SK-N-SH treated with all-trans-retinoic acid at 6 μM for 48 hours (cell line): ENCODE measurements at regions not wholly inside any gene's neighbourhood (a gene's known extent, or its start where the extent isn't known, plus 50 kb on each side); places are given as distances from the start of the nearest gene placed in this dataset.

ENCODE experiments used
- ATAC-seq: fragments of 200-7000 bp; cut with Tn5 transposase; 3 replicates; pipeline ENCODE4 v1.9.1; 2020; ENCODE audit warnings: mild to moderate bottlenecking, moderate library complexity
- BACH2 ChIP-seq: fragments of 250-450 bp; sonication (Bioruptor Pico); IDR thresholded peaks from 2 replicates; pipeline ENCODE4 v1.9.0; 2021; ENCODE audit warnings: mild to moderate bottlenecking, borderline replicate concordance
- CSDC2 ChIP-seq: fragments of 250-450 bp; sonication (Bioruptor Pico); IDR thresholded peaks from 2 replicates; pipeline ENCODE4 v1.5.0; 2020; ENCODE audit warnings: mild to moderate bottlenecking, moderate library complexity
- ESRRG ChIP-seq: fragments of 250-450 bp; sonication (Bioruptor Pico); IDR thresholded peaks from 2 replicates; pipeline ENCODE4 v1.6.1; 2021; ENCODE audit warnings: mild to moderate bottlenecking
- GLIS3 ChIP-seq: fragments of 250-450 bp; sonication (Bioruptor Pico); IDR thresholded peaks from 2 replicates; pipeline ENCODE4 v1.5.0; 2020; ENCODE audit warnings: mild to moderate bottlenecking, moderate library complexity
- ISL1 ChIP-seq: fragments of 250-450 bp; sonication (Bioruptor Pico); IDR thresholded peaks from 2 replicates; pipeline ENCODE4 v2.1.2; 2022; ENCODE audit warnings: mild to moderate bottlenecking, moderate library complexity
- POU6F1 ChIP-seq: fragments of 250-450 bp; sonication (Bioruptor Pico); IDR thresholded peaks from 2 replicates; pipeline ENCODE4 v1.8.0; 2021; ENCODE audit warnings: low read depth, mild to moderate bottlenecking, moderate library complexity, borderline replicate concordance
- PPARA ChIP-seq: fragments of 250-450 bp; sonication (Bioruptor Pico); IDR thresholded peaks from 2 replicates; pipeline ENCODE4 v1.5.0; 2020; ENCODE audit warnings: mild to moderate bottlenecking, borderline replicate concordance
- RARB ChIP-seq: fragments of 250-450 bp; sonication (Bioruptor Pico); IDR thresholded peaks from 2 replicates; pipeline ENCODE4 v1.8.0; 2021; ENCODE audit warnings: mild to moderate bottlenecking, moderate library complexity
- SNAI2 ChIP-seq: fragments of 250-450 bp; sonication (Bioruptor Pico); IDR thresholded peaks from 2 replicates; pipeline ENCODE4 v1.5.0; 2020; ENCODE audit warnings: mild to moderate bottlenecking, moderate library complexity
- TCF4 ChIP-seq: fragments of 250-450 bp; sonication (Bioruptor Pico); IDR thresholded peaks from 2 replicates; pipeline ENCODE4 v1.8.0; 2021; ENCODE audit warnings: mild to moderate bottlenecking, moderate library complexity, borderline replicate concordance
- TOX ChIP-seq: fragments of 250-450 bp; sonication (Bioruptor Pico); IDR thresholded peaks from 2 replicates; pipeline ENCODE4 v1.8.0; 2021; ENCODE audit warnings: mild to moderate bottlenecking, moderate library complexity, borderline replicate concordance
- ZFP3 ChIP-seq: fragments of 250-450 bp; sonication (Bioruptor Pico); IDR thresholded peaks from 2 replicates; pipeline ENCODE4 v1.5.0; 2020; ENCODE audit warnings: mild to moderate bottlenecking, moderate library complexity
- ZNF565 ChIP-seq: fragments of 450-650 bp; formaldehyde crosslinking; conservative IDR thresholded peaks from 2 replicates; pipeline ENCODE4 v1.5.0; 2020; ENCODE audit warnings: low read depth, mild to moderate bottlenecking, moderate library complexity
- ZNF70 ChIP-seq: fragments of 450-650 bp; formaldehyde crosslinking; IDR thresholded peaks from 2 replicates; pipeline ENCODE4 v1.5.0; 2020; ENCODE audit warnings: mild to moderate bottlenecking, moderate library complexity
- ZNF8 ChIP-seq: fragments of 450-650 bp; formaldehyde crosslinking; IDR thresholded peaks from 2 replicates; pipeline ENCODE4 v1.5.0; 2020; ENCODE audit warnings: mild to moderate bottlenecking, moderate library complexity
- TF ChIP-seq, protein P1 (sequence below): fragments of 250-450 bp; sonication (Bioruptor Pico); IDR thresholded peaks from 2 replicates; pipeline ENCODE4 v1.5.0; 2020; ENCODE audit warnings: mild to moderate bottlenecking, moderate library complexity
- TF ChIP-seq, protein P2 (sequence below): fragments of 250-450 bp; sonication (Bioruptor Pico); IDR thresholded peaks from 2 replicates; pipeline ENCODE4 v1.5.1; 2020; ENCODE audit warnings: low read depth, mild to moderate bottlenecking, moderate library complexity
- TF ChIP-seq, protein P3 (sequence below): fragments of 250-450 bp; sonication (Bioruptor Pico); IDR thresholded peaks from 2 replicates; pipeline ENCODE4 v1.5.1; 2021; ENCODE audit warnings: mild to moderate bottlenecking, moderate library complexity

GRCh38 chr14:71262441-71262840, 355.2 kb downstream of the PCNX1 start (continued):
- TF ChIP-seq POU6F1 (CRISPR knock-in tag): no peak

GRCh38 chr14:71264260-71264659, 357.0 kb downstream of the PCNX1 start:
- ATAC-seq: no peak
- TF ChIP-seq, protein P1, sequence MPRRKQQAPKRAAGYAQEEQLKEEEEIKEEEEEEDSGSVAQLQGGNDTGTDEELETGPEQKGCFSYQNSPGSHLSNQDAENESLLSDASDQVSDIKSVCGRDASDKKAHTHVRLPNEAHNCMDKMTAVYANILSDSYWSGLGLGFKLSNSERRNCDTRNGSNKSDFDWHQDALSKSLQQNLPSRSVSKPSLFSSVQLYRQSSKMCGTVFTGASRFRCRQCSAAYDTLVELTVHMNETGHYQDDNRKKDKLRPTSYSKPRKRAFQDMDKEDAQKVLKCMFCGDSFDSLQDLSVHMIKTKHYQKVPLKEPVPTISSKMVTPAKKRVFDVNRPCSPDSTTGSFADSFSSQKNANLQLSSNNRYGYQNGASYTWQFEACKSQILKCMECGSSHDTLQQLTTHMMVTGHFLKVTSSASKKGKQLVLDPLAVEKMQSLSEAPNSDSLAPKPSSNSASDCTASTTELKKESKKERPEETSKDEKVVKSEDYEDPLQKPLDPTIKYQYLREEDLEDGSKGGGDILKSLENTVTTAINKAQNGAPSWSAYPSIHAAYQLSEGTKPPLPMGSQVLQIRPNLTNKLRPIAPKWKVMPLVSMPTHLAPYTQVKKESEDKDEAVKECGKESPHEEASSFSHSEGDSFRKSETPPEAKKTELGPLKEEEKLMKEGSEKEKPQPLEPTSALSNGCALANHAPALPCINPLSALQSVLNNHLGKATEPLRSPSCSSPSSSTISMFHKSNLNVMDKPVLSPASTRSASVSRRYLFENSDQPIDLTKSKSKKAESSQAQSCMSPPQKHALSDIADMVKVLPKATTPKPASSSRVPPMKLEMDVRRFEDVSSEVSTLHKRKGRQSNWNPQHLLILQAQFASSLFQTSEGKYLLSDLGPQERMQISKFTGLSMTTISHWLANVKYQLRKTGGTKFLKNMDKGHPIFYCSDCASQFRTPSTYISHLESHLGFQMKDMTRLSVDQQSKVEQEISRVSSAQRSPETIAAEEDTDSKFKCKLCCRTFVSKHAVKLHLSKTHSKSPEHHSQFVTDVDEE (CRISPR knock-in tag): no peak
- TF ChIP-seq CSDC2 (CRISPR knock-in tag): no peak
- no peak for TF ChIP-seq RARB

DNA sequence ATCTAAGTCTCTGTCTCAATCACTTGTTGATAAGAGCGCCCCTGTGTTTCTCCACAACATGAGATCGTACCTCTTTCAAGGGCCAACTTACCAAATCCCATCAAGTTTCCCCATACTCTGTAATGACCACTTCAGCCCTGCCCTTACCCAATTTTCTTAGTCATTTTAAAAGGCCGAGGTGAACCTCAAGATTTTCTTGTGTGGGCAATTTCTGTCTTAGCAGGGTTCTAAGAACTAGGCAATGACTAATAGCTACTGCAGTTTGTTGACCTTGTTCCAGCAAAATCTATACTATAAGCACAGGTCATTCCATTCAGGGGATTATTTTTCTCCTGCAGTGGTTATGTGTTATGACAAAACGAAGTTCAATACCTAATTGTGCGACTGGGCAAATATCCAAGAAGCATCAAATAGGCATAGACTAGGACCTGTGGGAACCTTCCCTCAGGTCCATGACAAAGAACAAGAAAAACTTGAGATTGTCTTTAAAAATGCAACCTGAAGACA, 359.8 kb downstream of the PCNX1 start:
- no peak for ATAC-seq
- no peak for TF ChIP-seq GLIS3 (CRISPR knock-in tag)
- TF ChIP-seq ZNF565: no peak
- no peak for TF ChIP-seq SNAI2
- TF ChIP-seq, protein P2, sequence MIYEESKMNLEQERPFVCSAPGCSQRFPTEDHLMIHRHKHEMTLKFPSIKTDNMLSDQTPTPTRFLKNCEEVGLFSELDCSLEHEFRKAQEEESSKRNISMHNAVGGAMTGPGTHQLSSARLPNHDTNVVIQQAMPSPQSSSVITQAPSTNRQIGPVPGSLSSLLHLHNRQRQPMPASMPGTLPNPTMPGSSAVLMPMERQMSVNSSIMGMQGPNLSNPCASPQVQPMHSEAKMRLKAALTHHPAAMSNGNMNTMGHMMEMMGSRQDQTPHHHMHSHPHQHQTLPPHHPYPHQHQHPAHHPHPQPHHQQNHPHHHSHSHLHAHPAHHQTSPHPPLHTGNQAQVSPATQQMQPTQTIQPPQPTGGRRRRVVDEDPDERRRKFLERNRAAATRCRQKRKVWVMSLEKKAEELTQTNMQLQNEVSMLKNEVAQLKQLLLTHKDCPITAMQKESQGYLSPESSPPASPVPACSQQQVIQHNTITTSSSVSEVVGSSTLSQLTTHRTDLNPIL: no peak

- no peak for ATAC-seq
Observed at GRCh38 chr14:71267691-71268090, 360.4 kb downstream of the PCNX1 start.

DNA sequence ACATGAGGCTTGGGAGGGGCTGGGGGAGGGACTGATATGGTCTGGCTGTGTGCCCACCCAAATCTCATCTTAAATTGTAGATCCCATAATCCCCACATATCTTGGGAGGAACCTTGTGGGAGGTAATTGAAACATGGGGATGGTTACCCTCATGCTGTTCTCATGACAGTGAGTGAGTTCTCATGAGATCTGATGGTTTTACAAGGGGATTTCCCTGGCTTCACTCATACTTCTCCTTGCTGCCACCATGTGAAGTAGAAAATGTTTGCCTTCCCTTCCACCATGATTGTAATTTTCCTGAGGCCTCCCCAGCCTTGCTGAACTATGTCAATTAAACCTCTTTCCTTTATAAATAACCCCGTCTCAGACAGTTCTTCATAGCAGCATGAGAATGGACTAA, 362.9 kb downstream of the PCNX1 start:
- no peak for ATAC-seq
- no peak for TF ChIP-seq ZNF8 (CRISPR knock-in tag)
- TF ChIP-seq TOX (CRISPR knock-in tag): no peak

More at GRCh38 chr14:71267691-71268090, 360.4 kb downstream of the PCNX1 start:
- TF ChIP-seq TCF4 (CRISPR knock-in tag) (no peak), ESRRG (no peak), ZFP3 (CRISPR knock-in tag) (no peak), ISL1 (CRISPR knock-in tag) (no peak), SNAI2 (no peak), PPARA (CRISPR knock-in tag) (no peak)
- TF ChIP-seq, protein P3, sequence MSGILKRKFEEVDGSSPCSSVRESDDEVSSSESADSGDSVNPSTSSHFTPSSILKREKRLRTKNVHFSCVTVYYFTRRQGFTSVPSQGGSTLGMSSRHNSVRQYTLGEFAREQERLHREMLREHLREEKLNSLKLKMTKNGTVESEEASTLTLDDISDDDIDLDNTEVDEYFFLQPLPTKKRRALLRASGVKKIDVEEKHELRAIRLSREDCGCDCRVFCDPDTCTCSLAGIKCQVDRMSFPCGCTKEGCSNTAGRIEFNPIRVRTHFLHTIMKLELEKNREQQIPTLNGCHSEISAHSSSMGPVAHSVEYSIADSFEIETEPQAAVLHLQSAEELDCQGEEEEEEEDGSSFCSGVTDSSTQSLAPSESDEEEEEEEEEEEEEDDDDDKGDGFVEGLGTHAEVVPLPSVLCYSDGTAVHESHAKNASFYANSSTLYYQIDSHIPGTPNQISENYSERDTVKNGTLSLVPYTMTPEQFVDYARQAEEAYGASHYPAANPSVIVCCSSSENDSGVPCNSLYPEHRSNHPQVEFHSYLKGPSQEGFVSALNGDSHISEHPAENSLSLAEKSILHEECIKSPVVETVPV (CRISPR knock-in tag): no peak
- TF ChIP-seq, all 23 proteins: peak for 0

- ATAC-seq: no peak
- no peak for TF ChIP-seq BACH2 (CRISPR knock-in tag)
- TF ChIP-seq SNAI2: no peak
- TF ChIP-seq ZNF70 (CRISPR knock-in tag): no peak
- TF ChIP-seq, protein P1 (CRISPR knock-in tag): no peak
- TF ChIP-seq ZFP3 (CRISPR knock-in tag): no peak
- TF ChIP-seq ZNF565: no peak
- TF ChIP-seq, protein P2: no peak
- TF ChIP-seq, all 23 proteins: peak for 0
Observed at GRCh38 chr14:71271166-71271945, 364.1 kb downstream of the PCNX1 start.
